HepG2 (cell line): ENCODE measurements at regions not wholly inside any gene's neighbourhood (a gene's known extent, or its start where the extent isn't known, plus 50 kb on each side); places are given as distances from the start of the nearest gene placed in this dataset.

ENCODE experiments used
- ATAC-seq: fragments of 200-7000 bp; cut with Tn5 transposase; 3 replicates; pipeline ENCODE4 v1.9.1; 2020; ENCODE audit warnings: mild to moderate bottlenecking, moderate library complexity
- BruUV-seq: library from RNA; stranded (reverse); fragments of 400-500 nt; replicated peaks from 2 replicates; lab custom pipeline; 2021; lab: Mats Ljungman, UMichigan
- CTCF ChIA-PET: fragments of 300-600 bp; formaldehyde crosslinking; extraction: SDS; loops from one replicate; lab custom pipeline; 2021; ENCODE audit warnings: low total read pairs, inconsistent platforms, low intra/inter-chr PET ratio; lab: Yijun Ruan, JAX
- POLR2A ChIA-PET: fragments of 350-600 bp; sonication (Branson Sonifier 250); formaldehyde crosslinking; loops from one replicate; lab custom pipeline; 2020; ENCODE audit warnings: antibody characterized with exemption, inconsistent platforms; lab: Yijun Ruan, JAX
- DNase-seq: peaks from one replicate; pipeline ENCODE4 v3.0.0-alpha.2; 2015; ENCODE audit warnings: low spot score
- FAIRE-seq: peaks from 3 replicates; lab custom pipeline; 2011; peaks lifted over from hg19 to GRCh38; lab: Jason Lieb, UNC
- H2AFZ ChIP-seq: one replicate; pipeline ENCODE4 v1.6.1; 2011; ENCODE audit warnings: low read length, inconsistent platforms
- H3K27ac ChIP-seq: fragments of 300-600 bp; 3 replicates; pipeline ENCODE4 v1.8.0; 2011; ENCODE audit warnings: mixed run types, mild to moderate bottlenecking, mixed read lengths, low read length, inconsistent platforms; ENCODE audit not compliant: insufficient read depth; ENCODE audit errors: extremely low read length
- H3K27me3 ChIP-seq, 2 experiments: fragments of 200-600 bp in 1 of 2; 2 replicates in 1 of 2; 3 replicates in 1 of 2; pipeline versions ENCODE4 v1.6.0 to v1.8.0; 2011; ENCODE audit warnings: low read length in 2 of 2, mild to moderate bottlenecking in 2 of 2, moderate library complexity in 2 of 2, inconsistent platforms in 1 of 2; ENCODE audit not compliant: insufficient read depth in 2 of 2, control insufficient read depth in 1 of 2
- H3K36me3 ChIP-seq, 2 experiments: fragments of 200-600 bp in 1 of 2; replicated peaks in 1 of 2; 2 replicates in 1 of 2; 3 replicates in 1 of 2; pipeline versions ENCODE4 v1.5.1 to v1.8.0; 2011; ENCODE audit warnings: low read length in 2 of 2, inconsistent platforms in 1 of 2; ENCODE audit not compliant: insufficient read depth in 2 of 2, control insufficient read depth in 1 of 2
- H3K4me1 ChIP-seq: 2 replicates; pipeline ENCODE4 v1.5.1; 2012; ENCODE audit warnings: low read length, inconsistent platforms; ENCODE audit not compliant: insufficient read depth
- H3K4me2 ChIP-seq: 2 replicates; pipeline ENCODE4 v1.6.0; 2011; ENCODE audit warnings: low read depth, low read length, inconsistent platforms
- H3K4me3 ChIP-seq, 3 experiments: fragments of 200-600 bp in 1 of 3; sonication (generic), shearing (Covaris generic) in 1 of 3; replicated peaks in 1 of 3; 2 replicates each; pipeline ENCODE4 v1.5.1; 2011 to 2016; ENCODE audit warnings: low read length in 3 of 3, inconsistent platforms in 2 of 3, low read depth in 2 of 3, mild to moderate bottlenecking in 2 of 3, control low read depth in 1 of 3, mixed read lengths in 1 of 3; ENCODE audit not compliant: insufficient read depth in 1 of 3
- H3K79me2 ChIP-seq: one replicate; pipeline ENCODE4 v1.6.1; 2011; ENCODE audit warnings: low read length, inconsistent platforms; ENCODE audit not compliant: insufficient read depth
- H3K9ac ChIP-seq: 2 replicates; pipeline ENCODE4 v1.6.0; 2011; ENCODE audit warnings: mild to moderate bottlenecking, low read depth, low read length, inconsistent platforms; ENCODE audit not compliant: insufficient read depth
- H3K9me3 ChIP-seq: 2 replicates; pipeline ENCODE4 v1.5.1; 2012; ENCODE audit warnings: mild to moderate bottlenecking, low read length
- H4K20me1 ChIP-seq: 2 replicates; pipeline ENCODE4 v1.6.0; 2011; ENCODE audit warnings: inconsistent platforms, mild to moderate bottlenecking, low read length, moderate library complexity; ENCODE audit not compliant: insufficient read depth
- IKZF5 ChIP-seq: IDR thresholded peaks from 2 replicates; pipeline ENCODE4 v1.6.1; 2018; ENCODE audit warnings: missing genetic modification reagents, mild to moderate bottlenecking, missing compliant biosample characterization
- NFYB ChIP-seq: sonication (generic); formaldehyde crosslinking; IDR thresholded peaks from 2 replicates; pipeline ENCODE4 v1.4.0; 2020; ENCODE audit warnings: missing genetic modification reagents
- SMAD9 ChIP-seq: sonication (generic); formaldehyde crosslinking; IDR thresholded peaks from 2 replicates; pipeline ENCODE4 v1.5.1; 2020; ENCODE audit warnings: mild to moderate bottlenecking, missing genetic modification reagents
- SOX6 ChIP-seq, 2 experiments: fragments of 450-650 bp in 1 of 2; sonication (generic) in 1 of 2; formaldehyde crosslinking in 1 of 2; IDR thresholded peaks; 2 replicates each; pipeline versions ENCODE4 v1.4.0 to v1.6.1; 2017 to 2020; ENCODE audit warnings: antibody characterized with exemption in 1 of 2, mild to moderate bottlenecking in 1 of 2, missing genetic modification reagents in 1 of 2
- ZBTB39 ChIP-seq: sonication (generic); formaldehyde crosslinking; IDR thresholded peaks from 2 replicates; pipeline ENCODE4 v1.5.0; 2020; ENCODE audit warnings: missing genetic modification reagents
- ZBTB46 ChIP-seq: sonication (generic); formaldehyde crosslinking; IDR thresholded peaks from 2 replicates; pipeline ENCODE4 v1.4.0; 2020; ENCODE audit warnings: mild to moderate bottlenecking, missing genetic modification reagents, borderline replicate concordance
- ZFX ChIP-seq: sonication (generic); formaldehyde crosslinking; IDR thresholded peaks from 2 replicates; pipeline ENCODE4 v1.4.0; 2020; ENCODE audit warnings: mild to moderate bottlenecking, low read depth, missing genetic modification reagents, moderate library complexity
- ZNF101 ChIP-seq: sonication (generic); formaldehyde crosslinking; IDR thresholded peaks from 2 replicates; pipeline ENCODE4 v1.4.0; 2020; ENCODE audit warnings: mild to moderate bottlenecking, low read depth, missing genetic modification reagents, borderline replicate concordance
- ZNF761 ChIP-seq: sonication (generic); formaldehyde crosslinking; conservative IDR thresholded peaks from 2 replicates; pipeline ENCODE4 v1.4.0; 2020; ENCODE audit warnings: mild to moderate bottlenecking, missing genetic modification reagents
- ZNF839 ChIP-seq: sonication (generic); formaldehyde crosslinking; IDR thresholded peaks from 2 replicates; pipeline ENCODE4 v1.4.0; 2020; ENCODE audit warnings: missing genetic modification reagents, mild to moderate bottlenecking, borderline replicate concordance
- WGBS: methylation state at CpG from one replicate; pipeline ENCODE4 v1.1.6; 2017; ENCODE audit warnings: low lambda C conversion rate; 5-methylcytosine and 5-hydroxymethylcytosine counted together
- in situ Hi-C: cut with HindIII; loops from 2 replicates; pipeline ENCODE4 v1.10.0; 2017; ENCODE audit warnings: low pct_unique_long_range_greater_than_20kb; ENCODE audit not compliant: extremely low pct_ligation_motif_present
- intact Hi-C: fragments of 100-400 bp; cut with micrococcal nuclease; formaldehyde crosslinking; loops from one replicate; pipeline ENCODE4 v1.10.0; 2022; ENCODE audit not compliant: unreplicated experiment

GRCh38 chr18:61719671-61720070 lies 173.1 kb downstream of the RNF152 start:
- DNase-seq (no peak), ATAC-seq (no peak), FAIRE-seq (no peak)
- no peaks in the 10 kb centered on the region for H3K4me1 ChIP-seq
- no peaks in the 10 kb centered on the region for H3K36me3 ChIP-seq
- in situ Hi-C loops (no loop called here), intact Hi-C loops (no loop called here)
- 42% methylated on average over 1 of the region's 1 CpG for WGBS
- CTCF ChIA-PET, result no interaction called here
- BruUV-seq, result no TSS peak
- no peak overlapping the region for H3K9ac ChIP-seq
- TF ChIP-seq ZNF839 (CRISPR knock-in tag) (no peak), ZNF761 (CRISPR knock-in tag) (no peak), SMAD9 (no peak), ZFX (CRISPR knock-in tag) (no peak), ZBTB39 (no peak)
- TF ChIP-seq, all 625 proteins: peak for 0
- POLR2A ChIA-PET, result no interaction called here
- no peak overlapping the region for H3K4me3 ChIP-seq
- H3K9me3 ChIP-seq, result no peaks in the 10 kb centered on the region
- H4K20me1 ChIP-seq, result no peaks in the 10 kb centered on the region
- no peaks in the 10 kb centered on the region for H3K79me2 ChIP-seq
- no peak overlapping the region for H2AFZ ChIP-seq
- no peak overlapping the region for H3K4me2 ChIP-seq
- no peaks in the 10 kb centered on the region for H3K27me3 ChIP-seq
- no peak overlapping the region for H3K27ac ChIP-seq

- FAIRE-seq, result no peak
- no peak for TF ChIP-seq IKZF5 (CRISPR knock-in tag)
- TF ChIP-seq NFYB (CRISPR knock-in tag), result no peak
- no peak for TF ChIP-seq ZBTB46 (CRISPR knock-in tag)
- TF ChIP-seq ZNF101 (CRISPR knock-in tag), result no peak
- TF ChIP-seq SOX6 (IDR thresholded peaks at IDR 0.05), result no peak
- TF ChIP-seq SOX6 (CRISPR knock-in tag; IDR thresholded peaks at IDR 0.05), result no peak
Observed at GRCh38 chr18:61718944-61719343, 173.9 kb downstream of the RNF152 start.

More at GRCh38 chr18:61718944-61719343, 173.9 kb downstream of the RNF152 start:
- no peaks in the 10 kb centered on the region for H3K4me1 ChIP-seq
- no TSS peak for BruUV-seq
- in situ Hi-C loops, result no loop called here
- DNase-seq (no peak), ATAC-seq (no peak)
- H3K27me3 ChIP-seq, result no peaks in the 10 kb centered on the region
- no peak overlapping the region for H3K27ac ChIP-seq
- H3K4me3 ChIP-seq, result no peak overlapping the region
- H3K4me2 ChIP-seq, result no peak overlapping the region
- intact Hi-C loops, result no loop called here
- WGBS, result 2% methylated on average over 3 of the region's 3 CpGs
- H2AFZ ChIP-seq, result no peak overlapping the region
- H3K79me2 ChIP-seq, result no peaks in the 10 kb centered on the region
- H3K9me3 ChIP-seq, result no peaks in the 10 kb centered on the region
- ChIA-PET POLR2A (no interaction called here), CTCF (no interaction called here)
- H4K20me1 ChIP-seq, result no peaks in the 10 kb centered on the region
- H3K9ac ChIP-seq, result no peak overlapping the region
- no peaks in the 10 kb centered on the region for H3K36me3 ChIP-seq
